CD1c-positive myeloid dendritic cell (primary cell): ENCODE measurements at regions not wholly inside any gene's neighbourhood (a gene's known extent, or its start where the extent isn't known, plus 50 kb on each side); places are given as distances from the start of the nearest gene placed in this dataset.
"Not testable (repeated sequence)": the region's sequence is repeated elsewhere in the genome, so short reads cannot be mapped to it uniquely, and the experiment has no call there.

Experiments used
- DNase-seq: peaks from one replicate; pipeline ENCODE4 v3.0.0-alpha.2; 2016; ENCODE audit errors: extremely low spot score

GRCh38 chr1:60861961-60862567 lies 220.3 kb upstream of the NFIA start:
- DNase-seq = no peak

- no peak for DNase-seq
Measured at GRCh38 chr1:60859111-60859510, 223.2 kb upstream of the NFIA start.

GRCh38 chr1:60857851-60858250 lies 224.5 kb upstream of the NFIA start:
- DNase-seq = no peak

DNA sequence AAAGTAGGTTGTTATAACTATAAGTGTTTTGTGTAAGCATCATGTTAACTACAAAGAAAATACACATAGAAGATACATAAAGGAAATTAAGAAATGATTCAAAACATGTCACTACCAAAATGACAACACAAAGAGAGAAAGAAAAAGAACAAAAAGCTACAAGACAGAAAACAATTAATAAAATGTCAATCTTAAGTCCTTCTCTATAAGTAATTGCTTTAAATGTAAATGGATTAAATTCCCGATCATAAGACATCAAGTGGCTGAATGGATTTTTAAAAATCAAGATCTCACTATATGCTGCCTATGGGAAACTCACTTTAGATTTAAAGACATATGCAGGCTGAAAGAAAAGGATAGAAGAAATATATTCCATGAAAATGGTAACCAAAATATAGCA lies 232.3 kb upstream of the NFIA start:
- no peak for DNase-seq

- DNase-seq = no peak
Measured at GRCh38 chr1:60849401-60849800, 233.0 kb upstream of the NFIA start.

DNA sequence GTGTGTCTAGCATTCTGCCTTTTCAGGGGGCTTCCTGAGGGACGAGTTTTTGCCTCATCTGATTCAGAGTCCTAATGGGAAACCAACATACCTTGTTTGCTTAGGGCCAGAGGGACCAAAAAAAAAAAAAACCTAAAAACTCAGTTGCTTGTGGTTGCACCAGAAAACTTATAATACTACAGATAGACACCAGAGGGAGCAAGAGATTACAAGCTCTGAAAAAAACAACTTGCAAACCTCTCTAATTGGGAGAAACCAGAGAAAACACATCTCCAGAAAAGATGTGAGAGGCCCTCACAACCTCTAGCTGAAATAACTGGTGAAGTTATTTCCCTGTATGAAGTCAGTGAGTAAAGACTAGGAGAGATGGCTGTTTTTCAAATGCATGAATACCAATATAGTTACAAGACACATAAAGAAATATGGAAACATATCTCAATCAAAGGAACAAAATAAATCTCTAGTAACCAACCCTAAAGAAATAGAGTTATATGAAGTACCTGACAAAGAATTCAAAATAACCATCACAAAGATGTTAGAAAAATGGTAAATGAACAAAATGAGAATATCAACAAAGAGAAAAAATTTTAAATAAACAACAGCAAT lies 233.7 kb upstream of the NFIA start:
- DNase-seq = peak; percentile 52

GRCh38 chr1:60847855-60848582 lies 234.3 kb upstream of the NFIA start:
- DNase-seq = no peak

- no peak for DNase-seq
Measured at GRCh38 chr1:60847391-60847790, 235.0 kb upstream of the NFIA start.

DNA sequence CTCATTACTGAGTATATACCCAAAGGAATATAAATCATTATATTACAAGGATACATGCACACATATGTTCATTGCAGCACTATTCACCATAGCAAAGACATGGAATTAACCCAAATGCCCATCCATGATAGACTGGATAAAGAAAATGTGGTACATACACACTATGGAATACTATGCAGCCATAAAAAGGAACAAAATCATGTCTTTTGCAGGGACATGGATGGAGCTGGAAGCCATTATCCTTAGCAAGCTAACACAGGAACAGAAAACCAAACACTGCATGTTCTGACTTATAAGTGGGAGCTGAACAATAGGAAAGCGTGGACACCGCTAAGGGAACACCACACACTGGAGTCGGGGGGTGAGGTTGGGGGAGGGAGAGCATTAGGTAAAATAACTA lies 236.7 kb upstream of the NFIA start:
- not testable (repeated sequence) for DNase-seq

DNA sequence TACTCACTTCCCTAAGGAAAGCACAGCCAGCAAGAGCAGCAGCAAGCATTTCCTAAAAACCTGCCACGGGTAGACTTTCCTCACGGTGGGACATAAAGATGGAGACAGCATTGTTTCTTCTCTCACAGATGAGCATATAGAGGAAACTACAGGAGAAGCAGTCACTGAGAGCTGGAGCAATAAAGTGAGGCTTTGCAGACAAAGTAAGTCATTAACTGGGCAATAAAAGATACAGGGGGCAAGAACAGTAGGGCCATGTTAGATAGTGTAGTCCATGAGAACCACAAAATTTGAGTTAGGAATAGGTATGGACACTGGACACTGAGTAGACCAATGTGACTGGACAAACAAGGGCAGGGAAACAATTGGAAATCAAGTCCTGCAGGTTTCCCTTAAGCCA lies 240.1 kb upstream of the NFIA start:
- no peak for DNase-seq

DNA sequence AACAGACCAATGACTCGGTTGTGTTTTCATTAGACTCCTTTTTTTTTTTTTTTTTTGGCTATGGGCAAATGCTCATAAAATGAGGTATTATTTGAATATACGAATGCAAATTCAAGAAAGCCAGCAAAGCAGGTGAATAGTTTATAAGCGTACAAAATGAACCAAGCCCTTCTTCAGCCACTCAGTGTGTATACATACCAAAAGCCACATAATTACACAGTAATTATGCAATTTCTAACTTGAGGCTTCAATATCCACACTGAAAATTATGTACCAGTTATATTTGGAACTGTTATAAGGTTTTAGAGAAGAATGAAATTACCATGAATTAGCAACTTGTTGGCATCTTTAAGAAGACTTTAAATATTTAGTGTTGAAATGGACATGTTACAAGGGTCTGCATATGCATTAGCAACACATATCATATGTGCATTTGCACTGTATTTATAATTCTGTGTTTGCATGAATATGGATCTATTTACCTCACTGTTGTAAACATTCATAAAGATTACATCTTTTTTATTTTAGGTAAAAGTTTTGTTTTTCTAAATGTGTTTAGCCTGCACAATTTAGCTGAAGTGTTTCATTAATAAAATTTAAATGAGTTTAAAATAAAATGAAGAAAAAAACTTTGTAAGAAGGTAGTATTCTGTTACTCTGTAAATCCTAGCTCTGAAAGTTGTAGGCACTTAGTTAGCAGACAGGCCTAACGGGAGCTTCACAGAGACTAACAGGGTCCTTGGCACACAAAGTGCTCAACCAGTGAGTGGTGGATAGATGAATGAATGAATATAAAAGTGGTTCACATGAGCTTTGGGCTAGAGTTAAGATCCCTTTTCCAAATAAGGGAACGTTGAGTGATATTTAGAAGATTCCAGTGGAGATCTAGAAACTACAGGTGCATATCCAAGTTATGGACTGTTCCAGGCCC lies 241.0 kb upstream of the NFIA start:
- no peak for DNase-seq

GRCh38 chr1:60840476-60840875 lies 241.9 kb upstream of the NFIA start:
- DNase-seq = not testable (repeated sequence)

- DNase-seq = no peak
Measured at GRCh38 chr1:60835649-60836048, 246.7 kb upstream of the NFIA start.

GRCh38 chr1:60833173-60833572 lies 249.2 kb upstream of the NFIA start:
- no peak for DNase-seq

GRCh38 chr1:60832367-60832766 lies 250.0 kb upstream of the NFIA start:
- DNase-seq = no peak

DNA sequence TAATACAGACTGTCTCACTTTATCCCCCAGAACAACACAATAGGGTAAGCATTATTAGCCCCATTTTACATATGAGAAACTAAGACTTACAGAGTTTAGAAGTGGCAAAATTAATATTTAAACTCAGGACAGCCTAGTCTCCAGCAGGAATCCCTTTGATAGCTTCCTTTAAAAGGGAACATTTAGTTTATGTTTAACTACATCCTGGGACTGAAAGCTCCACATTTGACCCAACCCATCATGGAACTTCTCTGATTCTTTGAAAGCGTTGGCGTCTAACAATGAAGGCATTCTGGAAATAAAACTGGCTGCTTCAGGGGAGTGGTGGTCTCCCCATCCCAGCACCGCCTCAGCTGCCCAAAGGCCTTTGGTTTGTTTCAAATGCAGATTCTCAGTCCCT lies 250.6 kb upstream of the NFIA start:
- no peak for DNase-seq

DNA sequence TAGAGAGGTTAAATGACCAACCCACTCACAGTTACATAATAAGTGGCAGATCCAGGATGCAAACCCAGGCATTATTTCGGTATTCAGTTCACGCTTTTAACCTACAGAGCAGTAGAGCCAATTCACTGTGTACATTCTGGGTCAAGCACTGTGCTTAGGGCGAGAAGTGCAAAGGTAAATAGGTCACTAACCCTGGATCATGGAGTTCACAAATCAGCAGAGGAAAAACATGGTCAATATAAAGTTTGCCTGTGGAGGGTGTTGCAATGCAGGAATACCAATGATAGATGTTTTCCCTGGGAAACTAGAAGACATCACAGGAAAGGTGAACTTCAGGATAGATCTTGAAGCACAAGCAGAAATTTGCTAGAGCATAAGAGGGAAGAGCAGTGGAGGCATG lies 253.4 kb upstream of the NFIA start:
- DNase-seq = no peak

- DNase-seq = no peak
Measured at GRCh38 chr1:60826320-60827094, 255.9 kb upstream of the NFIA start.

GRCh38 chr1:60825593-60825992 lies 256.8 kb upstream of the NFIA start:
- DNase-seq = no peak

DNA sequence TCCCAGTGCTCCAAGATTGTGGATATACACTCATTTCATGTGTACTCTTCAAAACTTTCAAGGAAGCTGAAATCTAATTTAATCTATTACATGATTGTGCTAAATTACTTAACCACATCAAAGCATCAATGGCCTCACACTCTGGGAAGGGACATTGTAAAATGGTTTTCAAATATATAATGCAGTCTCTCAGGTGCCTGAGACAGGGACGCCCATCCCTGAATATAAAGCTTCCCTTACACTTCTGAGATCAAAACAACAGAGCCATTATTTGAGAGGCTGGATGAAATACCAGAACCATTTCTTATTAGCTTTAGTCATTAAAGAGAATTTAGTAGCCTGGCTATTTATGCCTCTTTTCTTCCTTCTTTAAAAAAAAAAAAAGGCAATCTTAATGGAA lies 259.2 kb upstream of the NFIA start:
- DNase-seq = no peak

DNA sequence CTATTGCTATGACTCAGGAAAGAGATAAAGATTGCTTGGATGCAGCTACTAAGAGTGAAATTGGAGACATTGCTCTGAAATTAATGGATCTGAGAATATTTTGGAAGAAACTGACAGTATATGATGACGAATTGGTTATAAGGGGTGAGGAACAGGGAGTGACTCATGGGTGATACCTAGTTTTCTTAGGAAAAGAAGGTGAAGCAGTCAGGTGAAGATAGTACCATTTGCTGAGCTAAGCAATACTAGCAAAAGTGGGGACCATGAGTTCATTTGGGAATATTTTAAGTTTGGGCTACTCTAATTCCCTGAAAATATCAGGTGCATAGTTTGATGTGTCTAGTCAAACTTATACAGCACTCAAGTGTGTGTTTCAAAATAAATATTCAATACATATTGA lies 260.1 kb upstream of the NFIA start:
- no peak for DNase-seq

DNA sequence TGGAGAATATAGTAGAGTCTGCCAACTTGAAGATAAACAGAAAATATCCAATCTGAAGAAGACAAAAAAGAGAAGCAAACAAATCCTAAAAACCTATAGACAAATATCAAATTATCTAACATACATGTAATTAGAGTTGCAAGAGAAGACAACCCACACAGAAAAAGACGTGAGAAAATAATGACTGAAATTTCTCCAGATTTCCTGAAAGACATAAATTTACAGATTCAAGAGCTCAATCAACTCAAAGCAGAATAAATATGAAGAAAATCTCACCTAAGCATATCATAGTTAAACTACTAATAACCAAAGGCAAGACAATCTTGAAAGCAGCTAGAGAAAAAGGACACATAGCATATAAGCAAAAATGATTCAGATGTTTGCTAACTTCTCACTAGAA lies 261.2 kb upstream of the NFIA start:
- DNase-seq = no peak
